CD1c-positive myeloid dendritic cell (primary cell): ENCODE measurements at regions not wholly inside any gene's neighbourhood (a gene's known extent, or its start where the extent isn't known, plus 50 kb on each side); places are given as distances from the start of the nearest gene placed in this dataset.
"Not testable (repeated sequence)": the region's sequence is repeated elsewhere in the genome, so short reads cannot be mapped to it uniquely, and the experiment has no call there.

Experiments
- DNase-seq: peaks from one replicate; pipeline ENCODE4 v3.0.0-alpha.2; 2016; ENCODE audit errors: extremely low spot score

- no peak for DNase-seq
These were observed 64.0 kb downstream of the EBNA1BP2 start for GRCh38 chr1:43108080-43108479.

- DNase-seq, result no peak
These were observed 64.4 kb downstream of the EBNA1BP2 start for GRCh38 chr1:43107664-43108063.

GRCh38 chr1:43104027-43104763 is 67.9 kb downstream of the EBNA1BP2 start:
- DNase-seq, result no peak

- DNase-seq, result no peak
These were observed 71.0 kb downstream of the EBNA1BP2 start for GRCh38 chr1:43101061-43101460.

GRCh38 chr1:43098200-43098599 is 73.9 kb downstream of the EBNA1BP2 start:
- DNase-seq, result no peak

- DNase-seq, result not testable (repeated sequence)
These were observed 75.6 kb downstream of the EBNA1BP2 start for GRCh38 chr1:43096528-43096927.

GRCh38 chr1:43090812-43091211 is 81.3 kb downstream of the EBNA1BP2 start:
- DNase-seq, result not testable (repeated sequence)

- not testable (repeated sequence) for DNase-seq
These were observed 81.9 kb downstream of the EBNA1BP2 start for GRCh38 chr1:43090157-43090556.

GRCh38 chr1:43083375-43083891 is 88.7 kb downstream of the EBNA1BP2 start:
- DNase-seq, result no peak

- DNase-seq, result no peak
These were observed 89.3 kb downstream of the EBNA1BP2 start for GRCh38 chr1:43082740-43083139.

- DNase-seq, result no peak
These were observed 94.8 kb downstream of the EBNA1BP2 start for GRCh38 chr1:43077273-43077672.

- DNase-seq, result no peak
These were observed 97.4 kb downstream of the EBNA1BP2 start for GRCh38 chr1:43074709-43075108.

- DNase-seq, result no peak
These were observed 97.8 kb downstream of the EBNA1BP2 start for GRCh38 chr1:43074244-43074643.

GRCh38 chr1:43073490-43074230 is 98.4 kb downstream of the EBNA1BP2 start:
- peak; percentile 83 for DNase-seq

GRCh38 chr1:43072314-43072713 is 99.8 kb downstream of the EBNA1BP2 start:
- no peak for DNase-seq

GRCh38 chr1:43071241-43071640 is 100.8 kb downstream of the EBNA1BP2 start:
- no peak for DNase-seq

GRCh38 chr1:43069461-43070050 is 102.5 kb downstream of the EBNA1BP2 start:
- DNase-seq, result no peak

GRCh38 chr1:43068911-43069310 is 103.2 kb downstream of the EBNA1BP2 start:
- DNase-seq, result no peak

- peak; percentile 4 for DNase-seq
These were observed 103.9 kb downstream of the EBNA1BP2 start for GRCh38 chr1:43067977-43068751.

GRCh38 chr1:43067233-43067745 is 104.8 kb downstream of the EBNA1BP2 start:
- no peak for DNase-seq

GRCh38 chr1:43066578-43066977 is 105.5 kb downstream of the EBNA1BP2 start:
- no peak for DNase-seq
